ENCODE measurements at regions not wholly inside any gene's neighbourhood (a gene's known extent, or its start where the extent isn't known, plus 50 kb on each side); places are given as distances from the start of the nearest gene placed in this dataset.

- TF ChIP-seq REST (IDR thresholded peaks at IDR 0.05; ENCODE audit: insufficient replicate concordance, low read depth) (no peak), SPI1 (IDR thresholded peaks at IDR 0.05; ENCODE audit: borderline replicate concordance, low read depth) (no peak), POLR2AphosphoS5 (IDR thresholded peaks at IDR 0.05; ENCODE audit: low read depth) (no peak)
- TF ChIP-seq, protein P1, sequence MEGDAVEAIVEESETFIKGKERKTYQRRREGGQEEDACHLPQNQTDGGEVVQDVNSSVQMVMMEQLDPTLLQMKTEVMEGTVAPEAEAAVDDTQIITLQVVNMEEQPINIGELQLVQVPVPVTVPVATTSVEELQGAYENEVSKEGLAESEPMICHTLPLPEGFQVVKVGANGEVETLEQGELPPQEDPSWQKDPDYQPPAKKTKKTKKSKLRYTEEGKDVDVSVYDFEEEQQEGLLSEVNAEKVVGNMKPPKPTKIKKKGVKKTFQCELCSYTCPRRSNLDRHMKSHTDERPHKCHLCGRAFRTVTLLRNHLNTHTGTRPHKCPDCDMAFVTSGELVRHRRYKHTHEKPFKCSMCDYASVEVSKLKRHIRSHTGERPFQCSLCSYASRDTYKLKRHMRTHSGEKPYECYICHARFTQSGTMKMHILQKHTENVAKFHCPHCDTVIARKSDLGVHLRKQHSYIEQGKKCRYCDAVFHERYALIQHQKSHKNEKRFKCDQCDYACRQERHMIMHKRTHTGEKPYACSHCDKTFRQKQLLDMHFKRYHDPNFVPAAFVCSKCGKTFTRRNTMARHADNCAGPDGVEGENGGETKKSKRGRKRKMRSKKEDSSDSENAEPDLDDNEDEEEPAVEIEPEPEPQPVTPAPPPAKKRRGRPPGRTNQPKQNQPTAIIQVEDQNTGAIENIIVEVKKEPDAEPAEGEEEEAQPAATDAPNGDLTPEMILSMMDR (IDR thresholded peaks at IDR 0.05; ENCODE audit: insufficient read depth, low read length), result no peak
Observed at GRCh38 chr2:128506534-128506933, 187.9 kb upstream of the HS6ST1 start.

GRCh38 chr2:128510701-128511397, 192.2 kb upstream of the HS6ST1 start:
- Histone ChIP-seq H3K27ac (replicated peaks) (no peak overlapping the region), H3K27me3 (ENCODE audit: insufficient read depth, poor library complexity, severe bottlenecking) (no peaks in the 10 kb centered on the region), H3K4me3 (replicated peaks; ENCODE audit: insufficient read depth, low read length) (no peak overlapping the region)
- TF ChIP-seq POLR2AphosphoS5 (IDR thresholded peaks at IDR 0.05; ENCODE audit: low read depth) (no peak), SPI1 (IDR thresholded peaks at IDR 0.05; ENCODE audit: borderline replicate concordance, low read depth) (no peak), REST (IDR thresholded peaks at IDR 0.05; ENCODE audit: insufficient replicate concordance, low read depth) (no peak), GABPA (IDR thresholded peaks at IDR 0.05; ENCODE audit: low read depth) (no peak)
- TF ChIP-seq, protein P1 (IDR thresholded peaks at IDR 0.05; ENCODE audit: insufficient read depth, low read length), result no peak
- DNase-seq (ENCODE audit: low read depth in 1 of 2, low spot score in 1 of 2), result no peak

More at GRCh38 chr2:128506534-128506933, 187.9 kb upstream of the HS6ST1 start:
- no peak overlapping the region for H3K27ac ChIP-seq (replicated peaks)
- no peak overlapping the region for H3K4me3 ChIP-seq (replicated peaks; ENCODE audit: insufficient read depth, low read length)
- H3K27me3 ChIP-seq (ENCODE audit: insufficient read depth, poor library complexity, severe bottlenecking), result no peaks in the 10 kb centered on the region
- DNase-seq (ENCODE audit: low read depth in 1 of 2, low spot score in 1 of 2), result no peak

GRCh38 chr2:128511731-128512378, 193.2 kb upstream of the HS6ST1 start:
- Histone ChIP-seq H3K4me3 (replicated peaks; ENCODE audit: insufficient read depth, low read length) (no peak overlapping the region), H3K27me3 (ENCODE audit: insufficient read depth, poor library complexity, severe bottlenecking) (no peaks in the 10 kb centered on the region), H3K27ac (replicated peaks) (no peak overlapping the region)
- TF ChIP-seq GABPA (IDR thresholded peaks at IDR 0.05; ENCODE audit: low read depth) (no peak), POLR2AphosphoS5 (IDR thresholded peaks at IDR 0.05; ENCODE audit: low read depth) (no peak), REST (IDR thresholded peaks at IDR 0.05; ENCODE audit: insufficient replicate concordance, low read depth) (no peak), SPI1 (IDR thresholded peaks at IDR 0.05; ENCODE audit: borderline replicate concordance, low read depth) (no peak)
- TF ChIP-seq, protein P1 (IDR thresholded peaks at IDR 0.05; ENCODE audit: insufficient read depth, low read length), result no peak
- no peak for DNase-seq (ENCODE audit: low read depth in 1 of 2, low spot score in 1 of 2)

Data from HL-60 (cell line).